ENCODE measurements at regions not wholly inside any gene's neighbourhood (a gene's known extent, or its start where the extent isn't known, plus 50 kb on each side); places are given as distances from the start of the nearest gene placed in this dataset.
"Not testable (repeated sequence)": the region's sequence is repeated elsewhere in the genome, so short reads cannot be mapped to it uniquely, and the experiment has no call there.

DNA sequence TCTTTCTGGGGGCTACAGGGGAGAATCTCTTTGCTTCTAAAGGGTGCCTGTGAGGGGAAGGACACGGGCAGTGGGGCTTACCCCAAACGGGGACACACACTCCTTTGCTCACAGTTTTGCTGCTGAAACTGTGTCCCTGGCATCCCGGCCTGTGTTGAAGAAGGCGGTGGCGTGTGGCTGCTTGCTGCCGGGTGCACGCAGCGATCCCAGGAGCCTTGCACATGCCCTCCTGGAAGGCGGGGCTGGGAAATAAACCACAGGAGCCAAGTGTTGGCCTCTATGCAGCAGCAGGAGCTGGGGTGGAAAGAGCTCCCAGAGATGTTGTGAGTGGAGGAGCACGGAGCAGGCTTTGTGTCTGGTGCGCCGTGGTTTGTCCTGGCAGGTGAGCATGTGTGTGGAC, 131.0 kb upstream of the CIBAR2 start:
- ChIA-PET CTCF (interaction anchor here (4.7 to 11.7 kb wide), 3 partner anchors 12 to 129 kb away, joined by 32 to 180 read pairs (median 37); no protein-coding TSS in a partner anchor), POLR2A (no interaction called here)
- Histone ChIP-seq H3K9me2 (no peaks in the 10 kb centered on the region), H3K4me3 (ENCODE audit: low read depth in 2 of 2, low read length in 1 of 2) (no peak overlapping the region), H4K20me1 (ENCODE audit: insufficient read depth) (no peaks in the 10 kb centered on the region; the same call in 1 of the 2 replicates), H3K9me3 (no peaks in the 10 kb centered on the region), H2AFZ (ENCODE audit: low read depth) (no peak overlapping the region), H3K9ac (no peak overlapping the region), H3K4me2 (no peak overlapping the region), H3K79me2 (ENCODE audit: insufficient read depth) (no peaks in the 10 kb centered on the region), H3K27ac (ENCODE audit: low read depth in 2 of 2, low read length in 1 of 2) (no peak overlapping the region), H3K36me3 (replicated peaks in 1 of 2; ENCODE audit: control insufficient read depth in 1 of 2, insufficient read depth in 2 of 2, low read length in 1 of 2) (no peaks in the 10 kb centered on the region), H3F3A (replicated peaks; ENCODE audit: insufficient read depth) (peaks cover 6% of the 10 kb centered on the region), H3K27me3 (ENCODE audit: insufficient read depth) (no peaks in the 10 kb centered on the region), H3K4me1 (ENCODE audit: control insufficient read depth in 1 of 2, insufficient read depth in 2 of 2, low read depth in 1 of 2, low read length in 1 of 2) (peaks cover 0 to 40% of the 10 kb centered on the region in 2 experiments; a peak in 1 of 4 replicates)
- no peak for TF ChIP-seq POLR2AphosphoS5 (IDR thresholded peaks at IDR 0.05; ENCODE audit: low read depth, low read length)
- TF ChIP-seq ZBTB33 (IDR thresholded peaks at IDR 0.05; ENCODE audit: borderline replicate concordance, low read depth): no peak
- TF ChIP-seq REST (IDR thresholded peaks at IDR 0.05; ENCODE audit: low read depth, low read length): no peak
- TF ChIP-seq CHD2 (IDR thresholded peaks at IDR 0.05; ENCODE audit: low read length, partially characterized antibody): no peak
- TF ChIP-seq GATA2 (CRISPR knock-in tag; IDR thresholded peaks at IDR 0.05): no peak
- no peak for TF ChIP-seq JUND (IDR thresholded peaks at IDR 0.05)
- TF ChIP-seq MAX (IDR thresholded peaks at IDR 0.05; ENCODE audit: low read depth): no peak
- TF ChIP-seq, protein P1, sequence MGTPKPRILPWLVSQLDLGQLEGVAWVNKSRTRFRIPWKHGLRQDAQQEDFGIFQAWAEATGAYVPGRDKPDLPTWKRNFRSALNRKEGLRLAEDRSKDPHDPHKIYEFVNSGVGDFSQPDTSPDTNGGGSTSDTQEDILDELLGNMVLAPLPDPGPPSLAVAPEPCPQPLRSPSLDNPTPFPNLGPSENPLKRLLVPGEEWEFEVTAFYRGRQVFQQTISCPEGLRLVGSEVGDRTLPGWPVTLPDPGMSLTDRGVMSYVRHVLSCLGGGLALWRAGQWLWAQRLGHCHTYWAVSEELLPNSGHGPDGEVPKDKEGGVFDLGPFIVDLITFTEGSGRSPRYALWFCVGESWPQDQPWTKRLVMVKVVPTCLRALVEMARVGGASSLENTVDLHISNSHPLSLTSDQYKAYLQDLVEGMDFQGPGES (IDR thresholded peaks at IDR 0.05; ENCODE audit: low read depth, low read length): no peak
- no peak for TF ChIP-seq TEAD4 (IDR thresholded peaks at IDR 0.05; ENCODE audit: borderline replicate concordance, insufficient read depth)
- 85% methylated on average over 10 of the region's 12 CpGs for WGBS (ENCODE audit: low lambda C conversion rate)
- DNase-seq: no peak

DNA sequence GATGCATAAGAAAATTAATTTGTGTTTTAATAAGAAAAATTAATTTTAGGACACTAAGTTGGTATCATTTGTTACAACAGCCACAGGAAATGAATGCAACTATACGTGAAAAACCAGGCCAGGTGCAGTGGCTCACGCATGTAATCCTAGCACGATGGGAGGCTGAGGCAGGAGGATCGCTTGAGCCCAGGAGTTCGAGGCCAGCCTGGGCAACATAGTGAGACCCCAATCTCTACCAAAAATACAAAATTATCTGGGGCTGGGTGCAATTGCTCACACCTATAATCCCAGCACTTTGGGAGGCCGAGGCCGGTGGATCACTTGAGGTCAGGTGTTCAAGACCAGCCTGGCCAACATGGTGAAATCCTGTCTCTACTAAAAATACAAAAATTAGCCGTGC, 132.2 kb upstream of the CIBAR2 start:
- H3K36me3 ChIP-seq (replicated peaks in 1 of 2; ENCODE audit: control insufficient read depth in 1 of 2, insufficient read depth in 2 of 2, low read length in 1 of 2); H3K79me2 ChIP-seq (ENCODE audit: insufficient read depth); H2AFZ ChIP-seq (ENCODE audit: low read depth); H3K4me2 ChIP-seq; H3K9ac ChIP-seq; H3K4me3 ChIP-seq (ENCODE audit: low read depth in 2 of 2, low read length in 1 of 2); H4K20me1 ChIP-seq (ENCODE audit: insufficient read depth); H3K27ac ChIP-seq (ENCODE audit: low read depth in 2 of 2, low read length in 1 of 2); H3K9me3 ChIP-seq; DNase-seq; H3K9me2 ChIP-seq; H3F3A ChIP-seq (replicated peaks; ENCODE audit: insufficient read depth); POLR2A ChIA-PET; H3K27me3 ChIP-seq (ENCODE audit: insufficient read depth): not testable (repeated sequence)
- H3K4me1 ChIP-seq (ENCODE audit: control insufficient read depth in 1 of 2, insufficient read depth in 2 of 2, low read depth in 1 of 2, low read length in 1 of 2): peaks cover 0 to 47% of the 10 kb centered on the region in 2 experiments; a peak in 1 of 4 replicates
- 100% methylated on average over 8 of the region's 8 CpGs for WGBS (ENCODE audit: low lambda C conversion rate)
- CTCF ChIA-PET: interaction anchor here (0.7 to 11.7 kb wide), 30 partner anchors 8 to 473 kb away, joined by 3 to 180 read pairs (median 4); no protein-coding TSS in a partner anchor
